ENCODE measurements at regions not wholly inside any gene's neighbourhood (a gene's known extent, or its start where the extent isn't known, plus 50 kb on each side); places are given as distances from the start of the nearest gene placed in this dataset.

- BruUV-seq (replicated peaks) = no TSS peak
- Histone ChIP-seq H3K27me3 (ENCODE audit: control insufficient read depth in 2 of 2, insufficient read depth in 2 of 2, low read length in 2 of 2) (no peaks in the 10 kb centered on the region), H2AFZ (ENCODE audit: low read depth, low read length) (no peak overlapping the region), H3K4me2 (ENCODE audit: insufficient read depth, low read length) (no peak overlapping the region), H3K9me3 (replicated peaks; ENCODE audit: control insufficient read depth, insufficient read depth, low read length) (no peaks in the 10 kb centered on the region), H3K79me2 (ENCODE audit: control insufficient read depth, insufficient read depth, low read length) (no peaks in the 10 kb centered on the region), H4K20me1 (replicated peaks; ENCODE audit: control insufficient read depth, extremely low read depth, insufficient read depth, low read length) (no peaks in the 10 kb centered on the region), H3K4me3 (replicated peaks in 1 of 3; ENCODE audit: insufficient read depth in 1 of 3, low read depth in 1 of 3, low read length in 3 of 3) (no peak overlapping the region), H3K4me1 (ENCODE audit: control insufficient read depth, extremely low read depth, insufficient read depth, low read length) (no peaks in the 10 kb centered on the region), H3K9ac (replicated peaks; ENCODE audit: extremely low read depth, insufficient read depth, low read length) (no peak overlapping the region), H3K27ac (ENCODE audit: insufficient read depth, low read depth, low read length) (no peak overlapping the region), H3K36me3 (ENCODE audit: control insufficient read depth in 2 of 2, extremely low read depth in 1 of 2, insufficient read depth in 2 of 2, low read length in 2 of 2) (no peaks in the 10 kb centered on the region), H3K9me1 (replicated peaks; ENCODE audit: control insufficient read depth, extremely low read depth, insufficient read depth, low read length) (no peaks in the 10 kb centered on the region)
- no peak for TF ChIP-seq GATA2 (IDR thresholded peaks at IDR 0.05; ENCODE audit: insufficient read depth, insufficient read length, low read depth, low read length)
- no peak for TF ChIP-seq CTCF (IDR thresholded peaks at IDR 0.05; ENCODE audit: extremely low read depth in 1 of 2, insufficient read depth in 1 of 2, low read depth in 1 of 2, low read length in 2 of 2)
- TF ChIP-seq FOS (IDR thresholded peaks at IDR 0.05; ENCODE audit: borderline replicate concordance, insufficient read depth, low read length) = no peak
- TF ChIP-seq POLR2A (IDR thresholded peaks at IDR 0.05; ENCODE audit: low read depth, low read length) = no peak
- no peak for TF ChIP-seq MAX (IDR thresholded peaks at IDR 0.05; ENCODE audit: insufficient read depth, insufficient read length)
- TF ChIP-seq MYC (IDR thresholded peaks at IDR 0.05; ENCODE audit: low read depth, low read length) = no peak
- no peak for TF ChIP-seq JUN (IDR thresholded peaks at IDR 0.05; ENCODE audit: borderline replicate concordance, insufficient read depth, insufficient read length, low read depth)
- TF ChIP-seq POLR2AphosphoS5 (IDR thresholded peaks at IDR 0.05; ENCODE audit: insufficient read depth, low read depth, low read length) = no peak
- TF ChIP-seq EZH2 (IDR thresholded peaks at IDR 0.05; ENCODE audit: borderline replicate concordance, low read depth, low read length, severe bottlenecking) = no peak
- FAIRE-seq (no peak), DNase-seq (ENCODE audit: low read depth, low spot score) (no peak)
- dilution Hi-C loops (cut with MboI; ENCODE audit: extremely low pct_ligation_motif_present, low sequenced_read_pairs) (no loop called here), intact Hi-C loops (cut with micrococcal nuclease) (no loop called here)
- ChIA-PET POLR2A (no interaction called here), CTCF (no interaction called here)
These were observed 379.0 kb upstream of the RND3 start for GRCh38 chr2:150866431-150866830.

All from endothelial cell of umbilical vein (primary cell).